ENCODE measurements at regions not wholly inside any gene's neighbourhood (a gene's known extent, or its start where the extent isn't known, plus 50 kb on each side); places are given as distances from the start of the nearest gene placed in this dataset.

GRCh38 chr15:35151782-35152181 lies 66.7 kb upstream of the NANOGP8 start:
- DNase-seq, result no peak

GRCh38 chr15:35151381-35151780 lies 66.3 kb upstream of the NANOGP8 start:
- DNase-seq, result no peak

- DNase-seq, result no peak
These were observed 65.3 kb upstream of the NANOGP8 start for GRCh38 chr15:35150361-35150760.

GRCh38 chr15:35145336-35145735 lies 60.2 kb upstream of the NANOGP8 start:
- DNase-seq, result no peak

- DNase-seq, result no peak
These were observed 57.5 kb upstream of the NANOGP8 start for GRCh38 chr15:35142578-35142977.

GRCh38 chr15:35141743-35142471 lies 56.8 kb upstream of the NANOGP8 start:
- DNase-seq, result no peak

GRCh38 chr15:35139822-35140221 lies 54.7 kb upstream of the NANOGP8 start:
- DNase-seq, result no peak

GRCh38 chr15:35137190-35137574 lies 52.1 kb upstream of the NANOGP8 start:
- DNase-seq, result no peak

GRCh38 chr15:35136321-35137189 lies 51.5 kb upstream of the NANOGP8 start:
- DNase-seq, result no peak

Data from right kidney (tissue), 1 donor.